H9 (cell line): ENCODE measurements at regions not wholly inside any gene's neighbourhood (a gene's known extent, or its start where the extent isn't known, plus 50 kb on each side); places are given as distances from the start of the nearest gene placed in this dataset.
A peak's percentile ranks its signal among the peaks of the same experiment; 100 is the strongest.

Source experiments
- DNase-seq: peaks from one replicate; pipeline ENCODE4 v3.0.0-alpha.2; 2017
- H2AFZ ChIP-seq: one replicate; pipeline ENCODE4 v1.6.1; 2013; ENCODE audit warnings: mild to moderate bottlenecking, low read length, control low read depth, moderate library complexity
- H2AK5ac ChIP-seq: 2 replicates; pipeline ENCODE4 v1.6.1; 2013; ENCODE audit warnings: low read length, control low read depth, mixed read lengths; ENCODE audit not compliant: insufficient read length
- H2BK120ac ChIP-seq: one replicate; pipeline ENCODE4 v1.6.1; 2013; ENCODE audit warnings: low read depth, mild to moderate bottlenecking, low read length, control low read depth, inconsistent platforms; ENCODE audit not compliant: poor library complexity, severe bottlenecking
- H2BK12ac ChIP-seq: 2 replicates; pipeline ENCODE4 v1.6.1; 2013; ENCODE audit warnings: low read length, control low read depth, mixed read lengths, low read depth; ENCODE audit not compliant: insufficient read length
- H2BK15ac ChIP-seq: 2 replicates; pipeline ENCODE4 v1.6.1; 2013; ENCODE audit warnings: low read depth, low read length, control low read depth
- H2BK20ac ChIP-seq: one replicate; pipeline ENCODE4 v1.6.1; 2013; ENCODE audit warnings: low read depth, mild to moderate bottlenecking, low read length, control low read depth, inconsistent platforms; ENCODE audit not compliant: poor library complexity, severe bottlenecking
- H2BK5ac ChIP-seq: 2 replicates; pipeline ENCODE4 v1.6.1; 2013; ENCODE audit warnings: low read length, control low read depth, mixed read lengths; ENCODE audit not compliant: insufficient read length
- H3K14ac ChIP-seq: 2 replicates; pipeline ENCODE4 v1.6.1; 2013; ENCODE audit warnings: low read length, control low read depth; ENCODE audit not compliant: insufficient read depth
- H3K18ac ChIP-seq: 2 replicates; pipeline ENCODE4 v1.6.1; 2013; ENCODE audit warnings: low read depth, mild to moderate bottlenecking, mixed read lengths, low read length, control low read depth; ENCODE audit not compliant: insufficient read length
- H3K23ac ChIP-seq: 2 replicates; pipeline ENCODE4 v1.6.1; 2013; ENCODE audit warnings: low read length, control low read depth, mixed read lengths, low read depth; ENCODE audit not compliant: insufficient read length
- H3K23me2 ChIP-seq: 2 replicates; pipeline ENCODE4 v1.6.1; 2013; ENCODE audit warnings: low read depth, mild to moderate bottlenecking, mixed read lengths, low read length, control low read depth; ENCODE audit not compliant: insufficient read length, poor library complexity, severe bottlenecking
- H3K27ac ChIP-seq: 2 replicates; pipeline ENCODE4 v1.5.1; 2013; ENCODE audit warnings: low read length, control low read depth, mixed read lengths, low read depth; ENCODE audit not compliant: insufficient read length
- H3K27me3 ChIP-seq: 2 replicates; pipeline ENCODE4 v1.6.1; 2013; ENCODE audit warnings: low read length, control low read depth, inconsistent platforms; ENCODE audit not compliant: insufficient read depth
- H3K4ac ChIP-seq: 2 replicates; pipeline ENCODE4 v1.6.1; 2013; ENCODE audit warnings: low read depth, mild to moderate bottlenecking, control low read depth, inconsistent platforms, low read length, moderate library complexity
- H3K4me1 ChIP-seq: 2 replicates; pipeline ENCODE4 v1.6.1; 2013; ENCODE audit warnings: low read length, control low read depth, inconsistent platforms; ENCODE audit not compliant: insufficient read depth
- H3K4me2 ChIP-seq: 2 replicates; pipeline ENCODE4 v1.6.1; 2013; ENCODE audit warnings: low read length, control low read depth, mixed read lengths; ENCODE audit not compliant: insufficient read length, insufficient read depth
- H3K56ac ChIP-seq: 2 replicates; pipeline ENCODE4 v1.6.1; 2013; ENCODE audit warnings: low read depth, mild to moderate bottlenecking, mixed read lengths, low read length, control low read depth; ENCODE audit not compliant: insufficient read length
- H3K79me1 ChIP-seq: 2 replicates; pipeline ENCODE4 v1.6.1; 2013; ENCODE audit warnings: low read depth, mild to moderate bottlenecking, moderate library complexity, low read length, control low read depth, inconsistent platforms; ENCODE audit not compliant: insufficient read depth, poor library complexity, severe bottlenecking
- H3K79me2 ChIP-seq: 2 replicates; pipeline ENCODE4 v1.6.1; 2013; ENCODE audit warnings: low read length, control low read depth, inconsistent platforms; ENCODE audit not compliant: insufficient read depth
- H3K9ac ChIP-seq: 2 replicates; pipeline ENCODE4 v1.6.1; 2013; ENCODE audit warnings: low read length, control low read depth, mixed read lengths; ENCODE audit not compliant: insufficient read length; ENCODE audit errors: extremely low read depth
- H3K9me3 ChIP-seq: one replicate; pipeline ENCODE4 v1.6.1; 2013; ENCODE audit warnings: low read depth, low read length, inconsistent platforms; ENCODE audit not compliant: control insufficient read depth
- H3T11ph ChIP-seq: one replicate; pipeline ENCODE4 v1.6.1; 2013; ENCODE audit warnings: mild to moderate bottlenecking, low read length, control low read depth, inconsistent platforms
- H4K20me1 ChIP-seq: one replicate; pipeline ENCODE4 v1.6.1; 2013; ENCODE audit not compliant: control insufficient read depth, insufficient read length, insufficient read depth
- H4K5ac ChIP-seq: 2 replicates; pipeline ENCODE4 v1.6.1; 2013; ENCODE audit warnings: low read depth, mild to moderate bottlenecking, mixed read lengths, low read length, control low read depth; ENCODE audit not compliant: insufficient read length
- H4K8ac ChIP-seq: replicated peaks from 2 replicates; pipeline ENCODE4 v1.6.1; 2013; ENCODE audit warnings: low read length, control low read depth, mixed read lengths, low read depth; ENCODE audit not compliant: insufficient read length
- H4K91ac ChIP-seq: 2 replicates; pipeline ENCODE4 v1.6.1; 2013; ENCODE audit warnings: low read depth, mild to moderate bottlenecking, moderate library complexity, mixed read lengths, low read length, control low read depth; ENCODE audit not compliant: insufficient read length
- H3K27ac Mint-ChIP-seq, 3 experiments: 2 replicates in 2 of 3; 3 replicates in 1 of 3; pipeline ENCODE4 v1.8.0; 2020 to 2021; ENCODE audit warnings: mixed read lengths in 3 of 3, mild to moderate bottlenecking in 1 of 3, moderate library complexity in 1 of 3
- H3K27me3 Mint-ChIP-seq: 2 replicates; pipeline ENCODE4 v1.8.0; 2021; ENCODE audit warnings: low read depth, mild to moderate bottlenecking, moderate library complexity, mixed read lengths
- H3K36me3 Mint-ChIP-seq, 3 experiments: 2 replicates in 2 of 3; 3 replicates in 1 of 3; pipeline ENCODE4 v1.8.0; 2020 to 2021; ENCODE audit warnings: low read depth in 3 of 3, mixed read lengths in 3 of 3; ENCODE audit not compliant: insufficient read depth in 1 of 3
- H3K4me1 Mint-ChIP-seq, 2 experiments: 2 replicates each; pipeline ENCODE4 v1.8.0; 2020; ENCODE audit warnings: mixed read lengths in 2 of 2
- H3K4me3 Mint-ChIP-seq, 2 experiments: 2 replicates in 1 of 2; 3 replicates in 1 of 2; pipeline ENCODE4 v1.8.0; 2020 to 2021; ENCODE audit warnings: mild to moderate bottlenecking in 2 of 2, mixed read lengths in 2 of 2, moderate library complexity in 1 of 2
- H3K9me3 Mint-ChIP-seq, 2 experiments: 2 replicates in 1 of 2; 3 replicates in 1 of 2; pipeline ENCODE4 v1.8.0; 2020; ENCODE audit warnings: mild to moderate bottlenecking in 2 of 2, mixed read lengths in 2 of 2, moderate library complexity in 1 of 2
- WGBS: extraction: QIAGEN DNeasy Blood & Tissue Kit; methylation state at CpG from one replicate; pipeline ENCODE4 v1.1.7; 2013; ENCODE audit warnings: missing lambda C conversion rate, low lambda C conversion rate, mixed read lengths; ENCODE audit not compliant: insufficient read length; ENCODE audit errors: extremely low coverage; 5-methylcytosine and 5-hydroxymethylcytosine counted together
- TF ChIP-seq, protein P1 (sequence below): fragments of 200-600 bp; sonication (generic); conservative IDR thresholded peaks from 3 replicates; pipeline ENCODE4 v1.8.0; 2021; ENCODE audit warnings: antibody characterized with exemption, mild to moderate bottlenecking

DNA sequence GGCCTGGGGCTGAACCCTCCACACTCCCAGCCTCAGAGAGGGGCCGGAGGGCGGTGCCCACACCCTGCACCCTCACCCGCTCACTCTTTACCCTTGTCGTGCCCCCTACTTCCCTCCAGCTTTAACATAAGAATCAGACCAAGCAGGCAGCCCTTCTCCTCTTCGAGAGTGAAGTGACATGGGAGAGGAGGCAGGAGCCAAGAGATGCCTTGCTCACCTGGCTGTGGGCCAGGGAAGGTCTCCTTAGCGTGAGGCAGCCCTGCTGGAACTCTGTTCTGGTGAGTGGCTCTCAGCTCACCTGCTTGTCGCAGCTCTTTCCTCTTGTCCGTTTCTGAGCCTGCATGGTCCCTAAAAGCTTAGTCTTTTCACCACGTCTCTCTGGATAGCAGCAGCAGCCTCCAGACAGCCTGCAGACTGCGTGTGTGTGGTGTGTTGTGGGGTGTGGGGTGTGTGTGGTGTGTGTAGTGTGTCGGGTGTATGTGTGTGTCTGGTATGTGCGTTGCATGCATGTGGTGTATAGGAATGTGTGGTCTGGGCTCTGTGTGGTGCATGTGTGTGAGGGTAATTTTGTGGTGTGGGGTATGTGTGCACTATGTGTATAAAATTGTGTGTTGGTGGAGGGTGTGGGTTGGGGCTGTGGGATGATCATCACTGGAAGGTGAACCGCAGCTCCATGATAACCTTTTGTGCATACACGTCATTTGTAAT, 86.7 kb downstream of the CCDC185 start:
- peaks cover 16 to 18% of the 10 kb centered on the region in 2 experiments for H3K4me1 Mint-ChIP-seq
- Histone ChIP-seq H4K8ac (peak overlapping the region; percentile 11), H3T11ph (no peak overlapping the region), H2BK5ac (no peak overlapping the region), H2BK20ac (no peak overlapping the region), H3K9me3 (no peaks in the 10 kb centered on the region), H3K23me2 (no peaks in the 10 kb centered on the region), H3K79me1 (no peaks in the 10 kb centered on the region), H4K20me1 (peaks cover 2% of the 10 kb centered on the region), H3K14ac (no peak overlapping the region), H3K79me2 (no peaks in the 10 kb centered on the region), H3K27ac (no peak overlapping the region), H2BK120ac (no peak overlapping the region), H2AFZ (no peak overlapping the region), H3K9ac (no peak overlapping the region), H2AK5ac (no peak overlapping the region), H2BK15ac (no peak overlapping the region), H3K56ac (no peak overlapping the region), H4K5ac (no peak overlapping the region), H3K4me1 (peaks cover 3% of the 10 kb centered on the region; the same call in 1 of the 2 replicates), H4K91ac (no peak overlapping the region), H3K23ac (no peak overlapping the region), H3K4ac (no peak overlapping the region), H3K27me3 (no peaks in the 10 kb centered on the region), H3K4me2 (peak overlapping the region; percentile 10), H2BK12ac (no peak overlapping the region), H3K18ac (no peak overlapping the region)
- H3K4me3 Mint-ChIP-seq: peak overlapping the region in 1 of 2 experiments; percentile 63; a peak in 3 of 5 replicates
- WGBS: no CpG with 5 or more reads among the region's 14 CpGs
- peak overlapping the region in 1 of 3 experiments; percentile 34; a peak in 1 of 7 replicates for H3K27ac Mint-ChIP-seq
- H3K9me3 Mint-ChIP-seq: no peaks in the 10 kb centered on the region
- TF ChIP-seq, protein P1, sequence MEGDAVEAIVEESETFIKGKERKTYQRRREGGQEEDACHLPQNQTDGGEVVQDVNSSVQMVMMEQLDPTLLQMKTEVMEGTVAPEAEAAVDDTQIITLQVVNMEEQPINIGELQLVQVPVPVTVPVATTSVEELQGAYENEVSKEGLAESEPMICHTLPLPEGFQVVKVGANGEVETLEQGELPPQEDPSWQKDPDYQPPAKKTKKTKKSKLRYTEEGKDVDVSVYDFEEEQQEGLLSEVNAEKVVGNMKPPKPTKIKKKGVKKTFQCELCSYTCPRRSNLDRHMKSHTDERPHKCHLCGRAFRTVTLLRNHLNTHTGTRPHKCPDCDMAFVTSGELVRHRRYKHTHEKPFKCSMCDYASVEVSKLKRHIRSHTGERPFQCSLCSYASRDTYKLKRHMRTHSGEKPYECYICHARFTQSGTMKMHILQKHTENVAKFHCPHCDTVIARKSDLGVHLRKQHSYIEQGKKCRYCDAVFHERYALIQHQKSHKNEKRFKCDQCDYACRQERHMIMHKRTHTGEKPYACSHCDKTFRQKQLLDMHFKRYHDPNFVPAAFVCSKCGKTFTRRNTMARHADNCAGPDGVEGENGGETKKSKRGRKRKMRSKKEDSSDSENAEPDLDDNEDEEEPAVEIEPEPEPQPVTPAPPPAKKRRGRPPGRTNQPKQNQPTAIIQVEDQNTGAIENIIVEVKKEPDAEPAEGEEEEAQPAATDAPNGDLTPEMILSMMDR: no peak
- H3K27me3 Mint-ChIP-seq: peaks cover 25% of the 10 kb centered on the region
- peak; percentile 56 for DNase-seq
- no peaks in the 10 kb centered on the region; a peak in 1 of 7 replicates for H3K36me3 Mint-ChIP-seq
